ENCODE measurements at regions not wholly inside any gene's neighbourhood (a gene's known extent, or its start where the extent isn't known, plus 50 kb on each side); places are given as distances from the start of the nearest gene placed in this dataset.

GRCh38 chr12:88982694-88983093 lies 369.6 kb downstream of the DUSP6 start:
- DNase-seq = no peak

GRCh38 chr12:88977115-88977514 lies 375.2 kb downstream of the DUSP6 start:
- DNase-seq = no peak

- DNase-seq = no peak
These were observed 378.3 kb downstream of the DUSP6 start for GRCh38 chr12:88973998-88974397.

GRCh38 chr12:88970740-88971139 lies 381.6 kb downstream of the DUSP6 start:
- DNase-seq = no peak

GRCh38 chr12:88969127-88969526 lies 383.2 kb downstream of the DUSP6 start:
- no peak for DNase-seq

GRCh38 chr12:88960213-88960878 lies 380.1 kb upstream of the KITLG start:
- DNase-seq = no peak

- DNase-seq = no peak
These were observed 378.7 kb upstream of the KITLG start for GRCh38 chr12:88958946-88959345.

- DNase-seq = no peak
These were observed 377.9 kb upstream of the KITLG start for GRCh38 chr12:88958153-88958552.

GRCh38 chr12:88957358-88957757 lies 377.1 kb upstream of the KITLG start:
- no peak for DNase-seq

GRCh38 chr12:88955531-88955930 lies 375.3 kb upstream of the KITLG start:
- no peak for DNase-seq

- no peak for DNase-seq
These were observed 372.8 kb upstream of the KITLG start for GRCh38 chr12:88953029-88953586.

GRCh38 chr12:88952562-88952942 lies 372.3 kb upstream of the KITLG start:
- no peak for DNase-seq

- DNase-seq = no peak
These were observed 371.7 kb upstream of the KITLG start for GRCh38 chr12:88951860-88952561.

GRCh38 chr12:88951177-88951576 lies 370.9 kb upstream of the KITLG start:
- no peak for DNase-seq

- no peak for DNase-seq
These were observed 367.3 kb upstream of the KITLG start for GRCh38 chr12:88947486-88948043.

- no peak for DNase-seq
These were observed 366.2 kb upstream of the KITLG start for GRCh38 chr12:88946372-88946997.

- DNase-seq = no peak
These were observed 364.9 kb upstream of the KITLG start for GRCh38 chr12:88945051-88945732.

- DNase-seq = no peak
These were observed 364.1 kb upstream of the KITLG start for GRCh38 chr12:88944397-88944796.

GRCh38 chr12:88940854-88941253 lies 360.6 kb upstream of the KITLG start:
- DNase-seq = no peak

- DNase-seq = no peak
These were observed 355.6 kb upstream of the KITLG start for GRCh38 chr12:88935856-88936255.

GRCh38 chr12:88934163-88934747 lies 354.0 kb upstream of the KITLG start:
- DNase-seq = no peak

GRCh38 chr12:88932457-88932856 lies 352.2 kb upstream of the KITLG start:
- no peak for DNase-seq

- no peak for DNase-seq
These were observed 351.3 kb upstream of the KITLG start for GRCh38 chr12:88931598-88931997.
